Calu3 (cell line): ENCODE measurements at regions not wholly inside any gene's neighbourhood (a gene's known extent, or its start where the extent isn't known, plus 50 kb on each side); places are given as distances from the start of the nearest gene placed in this dataset.

Experiments used
- BruUV-seq: library from RNA; stranded (reverse); fragments of 400-500 nt; replicated peaks from 2 replicates; lab custom pipeline; 2021; lab: Mats Ljungman, UMichigan
- CTCF ChIA-PET: fragments of 300-600 bp; sonication (Branson Sonifier 250); formaldehyde crosslinking; loops from one replicate; lab custom pipeline; 2022; ENCODE audit warnings: antibody characterized with exemption; lab: Charles Lee
- DNase-seq: peaks from one replicate; pipeline ENCODE4 v3.0.0; 2022
- H3K27ac Mint-ChIP-seq: one replicate; pipeline ENCODE4 v1.8.0; 2022; ENCODE audit warnings: mixed read lengths; ENCODE audit not compliant: unreplicated experiment
- H3K27me3 Mint-ChIP-seq: one replicate; pipeline ENCODE4 v1.8.0; 2022; ENCODE audit warnings: mixed read lengths; ENCODE audit not compliant: unreplicated experiment
- H3K36me3 Mint-ChIP-seq: one replicate; pipeline ENCODE4 v1.8.0; 2022; ENCODE audit warnings: mild to moderate bottlenecking, moderate library complexity, mixed read lengths; ENCODE audit not compliant: insufficient read depth, unreplicated experiment
- H3K4me1 Mint-ChIP-seq: one replicate; pipeline ENCODE4 v1.8.0; 2022; ENCODE audit warnings: mild to moderate bottlenecking, low read depth, mixed read lengths; ENCODE audit not compliant: unreplicated experiment
- H3K4me3 Mint-ChIP-seq: one replicate; pipeline ENCODE4 v1.8.0; 2022; ENCODE audit warnings: mild to moderate bottlenecking, low read depth, moderate library complexity, mixed read lengths; ENCODE audit not compliant: unreplicated experiment
- H3K9me3 Mint-ChIP-seq: one replicate; pipeline ENCODE4 v1.8.0; 2022; ENCODE audit warnings: low read depth, mixed read lengths; ENCODE audit not compliant: unreplicated experiment
- CTCF ChIP-seq: fragments of 200-600 bp; IDR thresholded peaks from one replicate; pipeline ENCODE4 v1.8.0; 2022; ENCODE audit warnings: antibody characterized with exemption; ENCODE audit not compliant: unreplicated experiment
- intact Hi-C: fragments of 100-400 bp; cut with micrococcal nuclease; formaldehyde crosslinking; loops from one replicate; pipeline ENCODE4 v1.10.0; 2022; ENCODE audit not compliant: unreplicated experiment

- Mint-ChIP-seq H3K4me3 (no peak overlapping the region), H3K4me1 (no peaks in the 10 kb centered on the region), H3K27me3 (peaks cover 62% of the 10 kb centered on the region), H3K36me3 (no peaks in the 10 kb centered on the region), H3K9me3 (no peaks in the 10 kb centered on the region), H3K27ac (no peak overlapping the region)
- intact Hi-C loops, result no loop called here
- TF ChIP-seq CTCF, result no peak
- CTCF ChIA-PET, result no interaction called here
- DNase-seq, result no peak
- no TSS peak for BruUV-seq
These were observed 52.7 kb upstream of the FAM20C start for GRCh38 chr7:139561-140243.

GRCh38 chr7:140996-141395, 51.4 kb upstream of the FAM20C start:
- Mint-ChIP-seq H3K27ac (no peak overlapping the region), H3K4me1 (no peaks in the 10 kb centered on the region), H3K4me3 (no peak overlapping the region), H3K36me3 (no peaks in the 10 kb centered on the region), H3K27me3 (peaks cover 53% of the 10 kb centered on the region), H3K9me3 (no peaks in the 10 kb centered on the region)
- BruUV-seq, result no TSS peak
- TF ChIP-seq CTCF, result no peak
- intact Hi-C loops, result no loop called here
- CTCF ChIA-PET, result no interaction called here
- DNase-seq, result no peak

DNA sequence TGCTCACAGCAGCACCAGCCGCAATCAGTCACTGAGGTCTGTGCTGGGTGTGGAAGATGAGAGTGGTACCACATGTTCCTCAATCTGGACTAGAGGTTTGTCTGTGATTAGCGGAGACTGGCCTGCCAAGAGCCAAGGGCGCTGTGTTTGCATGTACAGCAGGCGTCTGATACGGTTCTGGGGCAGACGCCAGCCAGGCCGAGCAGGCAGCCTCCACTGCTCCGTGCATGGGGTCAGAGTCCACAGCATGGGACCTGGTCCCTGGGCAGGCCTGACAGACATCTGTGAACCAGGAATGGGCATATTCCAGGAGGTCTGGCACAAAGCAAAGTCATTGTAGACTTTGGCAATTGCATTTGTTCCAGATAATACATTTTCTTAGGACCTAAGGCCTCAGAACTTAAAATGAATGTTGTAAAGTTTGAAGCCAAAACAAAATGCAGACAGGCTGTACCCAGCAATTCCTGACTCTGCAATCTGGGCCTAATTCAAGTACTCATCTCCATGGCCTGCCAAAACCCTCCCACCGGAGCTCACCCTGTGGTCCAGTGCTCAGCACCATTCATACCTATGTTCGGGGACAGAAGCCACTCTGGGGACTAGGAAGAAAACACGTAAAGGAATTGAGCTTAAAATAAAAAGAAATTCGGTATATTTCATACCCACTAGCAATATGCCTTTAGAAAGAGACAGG, 50.0 kb upstream of the FAM20C start:
- DNase-seq, result no peak
- CTCF ChIA-PET, result no interaction called here
- no TSS peak for BruUV-seq
- Mint-ChIP-seq H3K27ac (no peak overlapping the region), H3K36me3 (no peaks in the 10 kb centered on the region), H3K4me3 (no peak overlapping the region), H3K27me3 (peaks cover 39% of the 10 kb centered on the region), H3K4me1 (no peaks in the 10 kb centered on the region), H3K9me3 (no peaks in the 10 kb centered on the region)
- intact Hi-C loops, result no loop called here
- no peak for TF ChIP-seq CTCF
